ENCODE measurements at regions not wholly inside any gene's neighbourhood (a gene's known extent, or its start where the extent isn't known, plus 50 kb on each side); places are given as distances from the start of the nearest gene placed in this dataset.

DNA sequence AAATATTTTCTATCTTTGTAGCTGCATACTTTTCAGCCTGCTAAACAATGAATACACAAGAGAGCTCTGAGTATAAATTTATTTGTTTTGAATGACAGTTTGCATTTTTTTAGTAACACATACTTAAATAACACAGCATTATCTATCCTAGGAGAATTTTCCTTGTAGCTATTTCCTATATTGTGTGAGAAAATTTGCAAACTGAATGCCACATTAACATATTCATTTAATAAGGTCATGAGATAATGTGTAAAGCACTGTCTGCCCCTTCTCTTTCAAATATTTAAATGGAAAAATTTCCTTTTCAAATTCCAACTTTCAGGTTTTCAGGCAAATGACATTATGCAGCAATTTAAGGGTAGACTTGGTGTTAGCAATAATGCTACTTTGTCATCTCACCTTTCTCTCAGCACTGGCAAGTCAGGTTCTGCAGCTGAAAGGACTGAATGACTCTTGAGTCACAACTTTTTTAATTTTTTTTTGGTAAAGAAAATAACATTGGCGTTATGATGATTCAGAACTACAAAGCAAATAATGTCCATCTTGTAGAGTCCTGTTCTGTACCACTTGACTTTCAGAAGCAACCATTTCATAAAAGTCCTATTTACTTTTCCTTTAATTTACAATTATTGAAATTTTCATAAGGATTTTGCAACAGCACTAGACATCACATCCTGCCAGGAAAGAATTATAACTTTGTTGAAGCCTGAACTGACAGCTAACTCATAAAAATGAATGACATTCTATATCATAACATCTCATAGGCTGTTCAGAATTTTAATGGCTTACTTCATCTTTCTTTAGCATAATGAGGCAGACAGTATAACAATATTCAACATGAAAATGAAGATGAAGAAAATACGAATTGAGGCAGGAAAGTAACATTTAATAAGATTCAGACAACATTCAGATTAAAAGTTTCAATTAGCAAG, 681.6 kb upstream of the SEMA6D start:
- no peak overlapping the region for H2BK20ac ChIP-seq (ENCODE audit: low read depth, low read length)
- H3K79me1 ChIP-seq (ENCODE audit: low read depth in 1 of 2, low read length in 2 of 2) = no peaks in the 10 kb centered on the region
- no peaks in the 10 kb centered on the region for H3K36me3 ChIP-seq (ENCODE audit: control insufficient read depth, insufficient read depth, low read length)
- H3K56ac ChIP-seq (ENCODE audit: extremely low read depth, insufficient read depth, low read length) = no peak overlapping the region
- H3K4me2 ChIP-seq (ENCODE audit: low read depth, low read length) = no peak overlapping the region
- no peaks in the 10 kb centered on the region for H4K20me1 ChIP-seq (ENCODE audit: insufficient read depth, low read length)
- no peak overlapping the region for H2BK15ac ChIP-seq (ENCODE audit: low read depth, low read length)
- H3K4me1 ChIP-seq (ENCODE audit: control insufficient read depth, insufficient read depth, low read length) = no peaks in the 10 kb centered on the region
- no peak overlapping the region for H2BK5ac ChIP-seq (ENCODE audit: low read depth, low read length, poor library complexity, severe bottlenecking)
- H3K27me3 ChIP-seq (ENCODE audit: control insufficient read depth, insufficient read depth, low read length) = no peaks in the 10 kb centered on the region
- intact Hi-C loops (cut with micrococcal nuclease) = no loop called here
- no peak overlapping the region for H3K9ac ChIP-seq (ENCODE audit: low read depth, low read length)
- no peak overlapping the region for H2AK5ac ChIP-seq (ENCODE audit: low read depth, low read length)
- H4K8ac ChIP-seq (ENCODE audit: low read depth in 2 of 2, low read length in 2 of 2) = no peak overlapping the region
- H2AK9ac ChIP-seq (replicated peaks; ENCODE audit: low read depth, low read length, poor library complexity) = no peak overlapping the region
- no peak overlapping the region for H3K23ac ChIP-seq (ENCODE audit: low read depth, low read length)
- dilution Hi-C loops (cut with HindIII; ENCODE audit: low sequenced_read_pairs, unreplicated experiment) = no loop called here
- no CpG with 5 or more reads among the region's 2 CpGs for WGBS, 2 experiments (ENCODE audit: extremely low coverage in 2 of 2, insufficient read length in 1 of 2)
- CTCF ChIA-PET = no interaction called here
- POLR2A ChIA-PET (ENCODE audit: unreplicated experiment) = no interaction called here
- no peak overlapping the region for H3K18ac ChIP-seq (ENCODE audit: low read depth, low read length)
- H3K14ac ChIP-seq (replicated peaks; ENCODE audit: low read depth, low read length) = no peak overlapping the region
- ATAC-seq (ENCODE audit: low read depth) (no peak), DNase-seq (no peak)
- H4K91ac ChIP-seq (ENCODE audit: insufficient read depth, low read depth, low read length) = no peak overlapping the region
- in situ Hi-C loops (cut with MboI; ENCODE audit: low sequenced_read_pairs) = no loop called here
- H3K4ac ChIP-seq (ENCODE audit: low read depth, low read length) = no peak overlapping the region
- TF ChIP-seq CEBPB (IDR thresholded peaks at IDR 0.05; ENCODE audit: low read depth, low read length) (no peak), RAD21 (IDR thresholded peaks at IDR 0.05; ENCODE audit: low read length) (no peak), SMC3 (IDR thresholded peaks at IDR 0.05; ENCODE audit: low read depth, low read length) (no peak), MAZ (IDR thresholded peaks at IDR 0.05; ENCODE audit: borderline replicate concordance, low read depth, low read length) (no peak), NFE2L2 (IDR thresholded peaks at IDR 0.05; ENCODE audit: low read depth, low read length) (no peak), FOS (IDR thresholded peaks at IDR 0.05; ENCODE audit: low read depth, low read length) (no peak), RCOR1 (IDR thresholded peaks at IDR 0.05; ENCODE audit: insufficient replicate concordance, low read length) (no peak), MAFK (IDR thresholded peaks at IDR 0.05; ENCODE audit: low read depth, low read length) (no peak), POLR2A (IDR thresholded peaks at IDR 0.05; ENCODE audit: low read depth, low read length) (no peak), RFX5 (IDR thresholded peaks at IDR 0.05; ENCODE audit: low read depth, low read length) (no peak), MXI1 (IDR thresholded peaks at IDR 0.05; ENCODE audit: borderline replicate concordance, low read depth, low read length) (no peak)
- TF ChIP-seq, protein P1, sequence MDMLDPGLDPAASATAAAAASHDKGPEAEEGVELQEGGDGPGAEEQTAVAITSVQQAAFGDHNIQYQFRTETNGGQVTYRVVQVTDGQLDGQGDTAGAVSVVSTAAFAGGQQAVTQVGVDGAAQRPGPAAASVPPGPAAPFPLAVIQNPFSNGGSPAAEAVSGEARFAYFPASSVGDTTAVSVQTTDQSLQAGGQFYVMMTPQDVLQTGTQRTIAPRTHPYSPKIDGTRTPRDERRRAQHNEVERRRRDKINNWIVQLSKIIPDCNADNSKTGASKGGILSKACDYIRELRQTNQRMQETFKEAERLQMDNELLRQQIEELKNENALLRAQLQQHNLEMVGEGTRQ (IDR thresholded peaks at IDR 0.05; ENCODE audit: low read depth, low read length) = no peak
- TF ChIP-seq, protein P2, sequence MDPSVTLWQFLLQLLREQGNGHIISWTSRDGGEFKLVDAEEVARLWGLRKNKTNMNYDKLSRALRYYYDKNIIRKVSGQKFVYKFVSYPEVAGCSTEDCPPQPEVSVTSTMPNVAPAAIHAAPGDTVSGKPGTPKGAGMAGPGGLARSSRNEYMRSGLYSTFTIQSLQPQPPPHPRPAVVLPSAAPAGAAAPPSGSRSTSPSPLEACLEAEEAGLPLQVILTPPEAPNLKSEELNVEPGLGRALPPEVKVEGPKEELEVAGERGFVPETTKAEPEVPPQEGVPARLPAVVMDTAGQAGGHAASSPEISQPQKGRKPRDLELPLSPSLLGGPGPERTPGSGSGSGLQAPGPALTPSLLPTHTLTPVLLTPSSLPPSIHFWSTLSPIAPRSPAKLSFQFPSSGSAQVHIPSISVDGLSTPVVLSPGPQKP (IDR thresholded peaks at IDR 0.05; ENCODE audit: borderline replicate concordance, low read depth, low read length) = no peak
- TF ChIP-seq, protein P3, sequence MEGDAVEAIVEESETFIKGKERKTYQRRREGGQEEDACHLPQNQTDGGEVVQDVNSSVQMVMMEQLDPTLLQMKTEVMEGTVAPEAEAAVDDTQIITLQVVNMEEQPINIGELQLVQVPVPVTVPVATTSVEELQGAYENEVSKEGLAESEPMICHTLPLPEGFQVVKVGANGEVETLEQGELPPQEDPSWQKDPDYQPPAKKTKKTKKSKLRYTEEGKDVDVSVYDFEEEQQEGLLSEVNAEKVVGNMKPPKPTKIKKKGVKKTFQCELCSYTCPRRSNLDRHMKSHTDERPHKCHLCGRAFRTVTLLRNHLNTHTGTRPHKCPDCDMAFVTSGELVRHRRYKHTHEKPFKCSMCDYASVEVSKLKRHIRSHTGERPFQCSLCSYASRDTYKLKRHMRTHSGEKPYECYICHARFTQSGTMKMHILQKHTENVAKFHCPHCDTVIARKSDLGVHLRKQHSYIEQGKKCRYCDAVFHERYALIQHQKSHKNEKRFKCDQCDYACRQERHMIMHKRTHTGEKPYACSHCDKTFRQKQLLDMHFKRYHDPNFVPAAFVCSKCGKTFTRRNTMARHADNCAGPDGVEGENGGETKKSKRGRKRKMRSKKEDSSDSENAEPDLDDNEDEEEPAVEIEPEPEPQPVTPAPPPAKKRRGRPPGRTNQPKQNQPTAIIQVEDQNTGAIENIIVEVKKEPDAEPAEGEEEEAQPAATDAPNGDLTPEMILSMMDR (conservative IDR thresholded peaks at IDR 0.05; ENCODE audit: low read depth, low read length) = no peak
- BruUV-seq (replicated peaks) = no TSS peak
- H3K9me1 ChIP-seq (ENCODE audit: insufficient read depth, low read length) = no peaks in the 10 kb centered on the region
- H4K5ac ChIP-seq (ENCODE audit: low read depth, low read length) = no peak overlapping the region
- H3K4me3 ChIP-seq (ENCODE audit: insufficient read depth, low read depth, low read length) = no peak overlapping the region
- no peak overlapping the region for H2AFZ ChIP-seq (replicated peaks; ENCODE audit: low read length, poor library complexity)
- no peak overlapping the region for H2BK120ac ChIP-seq (ENCODE audit: low read depth, low read length)
- no peak overlapping the region for H3K27ac ChIP-seq (ENCODE audit: insufficient read depth, low read length)
- no peaks in the 10 kb centered on the region for H3K9me3 ChIP-seq (ENCODE audit: control insufficient read depth, insufficient read depth, low read length)

Data from IMR-90 (cell line).